ENCODE measurements at regions not wholly inside any gene's neighbourhood (a gene's known extent, or its start where the extent isn't known, plus 50 kb on each side); places are given as distances from the start of the nearest gene placed in this dataset.

DNA sequence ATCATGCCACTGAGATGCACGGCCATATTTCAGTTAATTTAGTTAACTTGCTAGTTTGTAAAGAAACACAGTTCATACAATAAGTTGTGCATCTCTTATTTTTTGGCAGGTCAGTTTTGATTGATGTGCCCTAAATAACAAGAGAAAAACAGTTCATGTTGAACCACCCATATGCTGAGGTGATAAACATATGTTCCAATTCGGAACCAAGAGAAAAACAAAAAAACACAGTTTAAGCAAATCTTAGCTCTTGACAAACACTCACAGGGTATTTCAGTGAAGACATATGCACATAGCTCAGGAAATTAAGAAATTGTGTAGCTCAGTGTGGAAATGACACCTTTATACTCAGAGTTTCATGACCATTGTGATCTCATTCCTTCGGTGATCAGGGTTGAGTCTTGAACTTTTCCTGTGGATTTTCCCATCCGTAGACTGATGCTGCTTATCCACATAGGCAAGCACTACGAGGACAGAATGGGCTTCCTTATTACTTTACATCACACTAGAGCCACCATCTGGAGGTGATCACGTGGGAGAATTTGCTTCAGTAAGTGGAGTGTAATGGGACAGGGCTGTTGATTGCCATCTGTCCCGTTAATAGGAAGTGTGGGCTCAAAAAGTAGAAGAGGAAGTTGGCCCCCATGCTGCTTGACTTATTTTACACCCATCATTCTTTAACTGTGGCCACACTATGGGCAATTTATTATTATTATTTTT is 773.0 kb downstream of the MTRR start:
- intact Hi-C loops (cut with micrococcal nuclease) (no loop called here), dilution Hi-C loops (cut with MboI; ENCODE audit: extremely low pct_ligation_motif_present, low sequenced_read_pairs) (no loop called here)
- ChIA-PET CTCF (no interaction called here), POLR2A (no interaction called here)
- DNase-seq (ENCODE audit: low read depth, low spot score) (no peak), FAIRE-seq (no peak)
- TF ChIP-seq POLR2A (IDR thresholded peaks at IDR 0.05; ENCODE audit: low read depth, low read length) (no peak), MYC (IDR thresholded peaks at IDR 0.05; ENCODE audit: low read depth, low read length) (no peak), GATA2 (IDR thresholded peaks at IDR 0.05; ENCODE audit: insufficient read depth, insufficient read length, low read depth, low read length) (no peak), FOS (IDR thresholded peaks at IDR 0.05; ENCODE audit: borderline replicate concordance, insufficient read depth, low read length) (no peak), POLR2AphosphoS5 (IDR thresholded peaks at IDR 0.05; ENCODE audit: insufficient read depth, low read depth, low read length) (no peak), JUN (IDR thresholded peaks at IDR 0.05; ENCODE audit: borderline replicate concordance, insufficient read depth, insufficient read length, low read depth) (no peak), CTCF (IDR thresholded peaks at IDR 0.05; ENCODE audit: extremely low read depth in 1 of 2, insufficient read depth in 1 of 2, low read depth in 1 of 2, low read length in 2 of 2) (no peak), EZH2 (IDR thresholded peaks at IDR 0.05; ENCODE audit: borderline replicate concordance, low read depth, low read length, severe bottlenecking) (no peak)
- TF ChIP-seq, protein P1, sequence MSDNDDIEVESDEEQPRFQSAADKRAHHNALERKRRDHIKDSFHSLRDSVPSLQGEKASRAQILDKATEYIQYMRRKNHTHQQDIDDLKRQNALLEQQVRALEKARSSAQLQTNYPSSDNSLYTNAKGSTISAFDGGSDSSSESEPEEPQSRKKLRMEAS (IDR thresholded peaks at IDR 0.05; ENCODE audit: insufficient read depth, insufficient read length), result no peak
- Histone ChIP-seq H3K9ac (replicated peaks; ENCODE audit: extremely low read depth, insufficient read depth, low read length) (no peak overlapping the region), H3K9me1 (replicated peaks; ENCODE audit: control insufficient read depth, extremely low read depth, insufficient read depth, low read length) (no peaks in the 10 kb centered on the region), H3K79me2 (ENCODE audit: control insufficient read depth, insufficient read depth, low read length) (no peaks in the 10 kb centered on the region), H3K4me1 (ENCODE audit: control insufficient read depth, extremely low read depth, insufficient read depth, low read length) (no peaks in the 10 kb centered on the region), H3K9me3 (replicated peaks; ENCODE audit: control insufficient read depth, insufficient read depth, low read length) (peaks cover 6% of the 10 kb centered on the region), H3K4me2 (ENCODE audit: insufficient read depth, low read length) (no peak overlapping the region), H3K27ac (ENCODE audit: insufficient read depth, low read depth, low read length) (no peak overlapping the region), H3K27me3 (ENCODE audit: control insufficient read depth in 2 of 2, insufficient read depth in 2 of 2, low read length in 2 of 2) (no peaks in the 10 kb centered on the region), H4K20me1 (replicated peaks; ENCODE audit: control insufficient read depth, extremely low read depth, insufficient read depth, low read length) (no peaks in the 10 kb centered on the region), H2AFZ (ENCODE audit: low read depth, low read length) (no peak overlapping the region), H3K36me3 (ENCODE audit: control insufficient read depth in 2 of 2, extremely low read depth in 1 of 2, insufficient read depth in 2 of 2, low read length in 2 of 2) (no peaks in the 10 kb centered on the region), H3K4me3 (replicated peaks in 1 of 3; ENCODE audit: insufficient read depth in 1 of 3, low read depth in 1 of 3, low read length in 3 of 3) (no peak overlapping the region)
- BruUV-seq (replicated peaks), result no TSS peak

All from endothelial cell of umbilical vein (primary cell).